GM06990 (cell line): ENCODE measurements at regions not wholly inside any gene's neighbourhood (a gene's known extent, or its start where the extent isn't known, plus 50 kb on each side); places are given as distances from the start of the nearest gene placed in this dataset.

Experiments used
- DNase-seq: peaks from one replicate; pipeline ENCODE4 v3.0.0-alpha.2; 2011; ENCODE audit not compliant: insufficient read length; ENCODE audit errors: extremely low read depth
- H3K27me3 ChIP-seq: replicated peaks from 2 replicates; pipeline ENCODE4 v1.6.0; 2011; ENCODE audit warnings: low read length; ENCODE audit not compliant: control insufficient read depth, insufficient read depth
- H3K36me3 ChIP-seq: 2 replicates; pipeline ENCODE4 v1.5.1; 2011; ENCODE audit warnings: low read length; ENCODE audit not compliant: control insufficient read depth, insufficient read depth
- H3K4me3 ChIP-seq: replicated peaks from 2 replicates; pipeline ENCODE4 v1.5.1; 2011; ENCODE audit warnings: low read depth, mild to moderate bottlenecking, control low read depth, low read length
- TF ChIP-seq, protein P1 (sequence below): IDR thresholded peaks from 2 replicates; pipeline ENCODE4 v1.5.1; 2011; ENCODE audit warnings: low read length, control low read depth, mild to moderate bottlenecking, inconsistent platforms; ENCODE audit not compliant: insufficient read depth, poor library complexity, severe bottlenecking

DNA sequence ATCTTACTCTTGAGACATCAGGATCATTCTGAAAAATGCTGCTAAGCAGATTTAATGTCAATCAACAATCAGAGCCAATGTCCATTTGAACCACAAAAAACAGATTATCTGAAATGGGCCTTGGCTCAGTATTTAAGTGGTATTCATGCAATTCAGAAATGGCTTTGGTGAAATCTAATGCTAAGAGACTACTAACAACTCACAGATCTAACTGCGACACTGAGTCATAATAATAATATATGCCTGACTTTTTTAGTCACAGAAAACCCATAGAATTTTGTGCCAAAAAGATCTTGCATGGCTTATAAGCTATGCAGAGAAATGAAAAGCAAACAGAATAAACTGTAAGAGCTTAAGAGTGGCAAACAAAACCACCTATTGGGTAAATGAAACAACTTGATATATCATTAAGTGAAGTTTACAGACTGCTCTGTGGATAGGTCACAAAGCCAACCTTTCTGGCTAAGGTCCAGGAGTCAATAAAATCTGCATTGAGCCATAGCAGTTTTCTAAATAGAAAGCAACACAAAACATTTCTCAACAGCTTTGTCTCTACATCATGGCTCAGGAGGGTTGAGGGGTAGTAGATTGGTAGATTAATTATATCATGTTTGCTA, 234.3 kb downstream of the LRATD1 start:
- Histone ChIP-seq H3K36me3 (no peaks in the 10 kb centered on the region), H3K4me3 (no peak overlapping the region), H3K27me3 (no peaks in the 10 kb centered on the region)
- DNase-seq: no peak
- TF ChIP-seq, protein P1, sequence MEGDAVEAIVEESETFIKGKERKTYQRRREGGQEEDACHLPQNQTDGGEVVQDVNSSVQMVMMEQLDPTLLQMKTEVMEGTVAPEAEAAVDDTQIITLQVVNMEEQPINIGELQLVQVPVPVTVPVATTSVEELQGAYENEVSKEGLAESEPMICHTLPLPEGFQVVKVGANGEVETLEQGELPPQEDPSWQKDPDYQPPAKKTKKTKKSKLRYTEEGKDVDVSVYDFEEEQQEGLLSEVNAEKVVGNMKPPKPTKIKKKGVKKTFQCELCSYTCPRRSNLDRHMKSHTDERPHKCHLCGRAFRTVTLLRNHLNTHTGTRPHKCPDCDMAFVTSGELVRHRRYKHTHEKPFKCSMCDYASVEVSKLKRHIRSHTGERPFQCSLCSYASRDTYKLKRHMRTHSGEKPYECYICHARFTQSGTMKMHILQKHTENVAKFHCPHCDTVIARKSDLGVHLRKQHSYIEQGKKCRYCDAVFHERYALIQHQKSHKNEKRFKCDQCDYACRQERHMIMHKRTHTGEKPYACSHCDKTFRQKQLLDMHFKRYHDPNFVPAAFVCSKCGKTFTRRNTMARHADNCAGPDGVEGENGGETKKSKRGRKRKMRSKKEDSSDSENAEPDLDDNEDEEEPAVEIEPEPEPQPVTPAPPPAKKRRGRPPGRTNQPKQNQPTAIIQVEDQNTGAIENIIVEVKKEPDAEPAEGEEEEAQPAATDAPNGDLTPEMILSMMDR: no peak

DNA sequence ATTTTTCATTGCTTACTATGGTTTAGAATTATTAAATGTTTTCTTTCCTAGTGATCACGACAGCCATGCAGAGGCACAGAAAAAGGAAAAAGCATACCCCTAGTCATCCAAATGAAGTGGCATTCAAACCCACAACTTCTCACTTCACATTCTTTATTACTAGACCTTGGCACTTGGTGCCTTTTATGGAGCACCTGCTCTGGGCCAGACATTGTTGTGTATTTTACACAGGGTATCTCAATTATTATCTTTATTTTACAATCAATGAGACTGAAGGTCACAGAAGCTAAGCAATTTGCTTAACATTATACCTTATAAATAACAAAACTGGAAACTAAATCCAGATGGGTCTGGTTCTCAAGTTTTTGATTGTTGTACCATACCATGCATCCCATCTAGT, 235.3 kb downstream of the LRATD1 start:
- TF ChIP-seq, protein P1: no peak
- Histone ChIP-seq H3K36me3 (no peaks in the 10 kb centered on the region), H3K27me3 (no peaks in the 10 kb centered on the region)

DNA sequence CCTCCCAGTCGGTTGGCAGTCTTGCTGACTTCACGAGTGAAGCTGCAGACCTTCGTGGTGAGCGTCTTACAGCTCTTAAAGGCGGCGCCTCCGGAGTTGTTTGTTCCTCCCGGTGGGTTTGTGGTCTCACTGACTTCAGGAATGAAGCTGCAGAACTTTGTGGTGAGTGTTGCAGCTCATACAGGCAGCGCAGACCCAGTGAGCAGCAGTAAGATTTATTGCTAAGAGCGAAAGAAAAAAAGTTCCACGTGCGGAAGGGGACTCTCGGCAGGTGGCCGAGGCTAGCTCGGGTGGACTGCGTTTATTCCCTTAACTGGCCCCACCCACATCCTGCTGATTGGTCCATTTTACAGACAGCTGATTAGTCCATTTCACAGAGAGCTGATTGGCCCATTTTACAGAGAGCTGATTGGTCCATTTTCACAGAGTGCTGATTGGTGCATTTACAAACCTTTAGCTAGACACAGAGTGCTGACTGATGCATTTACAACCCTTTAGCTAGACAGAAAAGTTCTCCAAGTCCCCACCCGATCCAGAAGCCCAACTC, 240.3 kb downstream of the LRATD1 start:
- Histone ChIP-seq H3K4me3 (no peak overlapping the region), H3K36me3 (no peaks in the 10 kb centered on the region), H3K27me3 (no peaks in the 10 kb centered on the region)
- no peak for DNase-seq
- TF ChIP-seq, protein P1: no peak

More for the DNA sequence above, 235.3 kb downstream of the LRATD1 start:
- DNase-seq: no peak
- H3K4me3 ChIP-seq: no peak overlapping the region

- TF ChIP-seq, protein P1: no peak
- H3K27me3 ChIP-seq: no peaks in the 10 kb centered on the region
- DNase-seq: no peak
- H3K36me3 ChIP-seq: no peaks in the 10 kb centered on the region
- no peak overlapping the region for H3K4me3 ChIP-seq
Observed at GRCh38 chr2:14881651-14882327, 249.3 kb downstream of the LRATD1 start.

GRCh38 chr2:14884651-14885050, 252.1 kb downstream of the LRATD1 start:
- TF ChIP-seq, protein P1: no peak
- Histone ChIP-seq H3K27me3 (no peaks in the 10 kb centered on the region), H3K4me3 (no peak overlapping the region), H3K36me3 (no peaks in the 10 kb centered on the region)
- no peak for DNase-seq
